ENCODE measurements at regions not wholly inside any gene's neighbourhood (a gene's known extent, or its start where the extent isn't known, plus 50 kb on each side); places are given as distances from the start of the nearest gene placed in this dataset.

DNA sequence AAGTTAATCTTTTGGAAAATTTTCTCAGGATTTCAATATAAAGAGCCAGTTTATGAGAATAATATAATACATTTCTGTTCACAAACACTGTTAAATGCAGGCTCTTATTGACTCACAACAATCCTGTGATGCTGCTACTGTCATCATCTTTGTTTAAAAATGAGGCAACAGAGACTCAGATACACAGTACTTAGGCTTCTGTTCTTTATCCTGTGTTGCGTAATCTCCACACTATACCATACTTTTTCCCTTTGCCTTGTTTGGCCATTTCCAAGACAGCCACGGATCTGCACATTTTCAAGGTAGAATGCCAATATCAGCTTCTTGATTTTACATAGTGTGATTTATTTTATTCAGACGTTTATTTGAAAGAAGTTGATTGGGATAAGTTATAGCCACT is 699.0 kb upstream of the CITED2 start:
- no peak for TF ChIP-seq CTCF (IDR thresholded peaks at IDR 0.05; ENCODE audit: low read depth, low read length)
- no peak for TF ChIP-seq POLR2A (IDR thresholded peaks at IDR 0.05; ENCODE audit: extremely low read depth, insufficient read length)
